HG02759 (cell line): ENCODE measurements at regions not wholly inside any gene's neighbourhood (a gene's known extent, or its start where the extent isn't known, plus 50 kb on each side); places are given as distances from the start of the nearest gene placed in this dataset.

Experiments used
- ATAC-seq: cut with Tn5 transposase; IDR thresholded peaks from one replicate; pipeline ENCODE4 v1.9.1; 2021; ENCODE audit warnings: mild to moderate bottlenecking, moderate library complexity; ENCODE audit not compliant: unreplicated experiment

- ATAC-seq, result no peak
Observed at GRCh38 chrX:68930542-68931317, 101.9 kb downstream of the EFNB1 start.

DNA sequence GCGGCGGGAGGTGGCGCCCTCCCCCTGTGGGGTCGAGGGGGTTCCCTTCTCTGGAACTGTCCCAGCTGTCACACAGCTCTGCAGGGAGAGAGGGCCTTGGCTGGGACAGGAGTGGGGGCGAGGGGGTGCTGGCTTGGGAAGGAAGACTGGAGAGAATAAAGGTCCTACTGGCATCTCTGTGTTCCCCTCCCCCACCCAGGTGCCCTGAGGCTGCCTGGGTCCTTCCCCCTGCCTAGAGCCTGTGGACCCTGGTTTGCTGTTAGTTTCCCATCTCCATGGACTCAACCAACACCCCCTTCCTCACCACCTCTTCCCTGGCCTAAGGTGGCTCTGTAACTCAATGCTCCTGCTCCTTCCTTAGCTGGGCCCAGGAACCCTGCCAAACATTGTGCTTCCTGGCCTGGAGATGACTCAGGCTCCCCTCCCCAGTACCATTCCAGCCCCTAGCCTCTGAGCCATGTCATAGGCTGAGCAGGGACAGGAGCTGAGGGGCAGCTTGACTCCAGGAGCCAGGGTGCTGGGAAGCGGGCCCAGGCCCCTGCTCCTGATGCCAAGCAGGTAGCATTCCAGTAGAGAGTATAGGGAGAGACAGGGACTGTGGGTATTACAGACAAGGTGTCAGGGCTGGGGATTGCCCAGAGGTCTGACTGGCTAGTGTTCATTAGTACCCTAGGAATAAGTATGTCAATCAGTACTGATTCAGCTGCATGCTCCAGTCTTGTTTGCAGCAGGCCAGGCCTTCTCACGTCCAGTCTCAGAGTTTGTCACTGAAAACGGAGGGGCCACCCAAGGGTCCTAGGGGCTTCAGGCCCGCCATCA, 100.7 kb downstream of the EFNB1 start:
- ATAC-seq, result no peak

- ATAC-seq, result no peak
Observed at GRCh38 chrX:68928401-68928800, 99.6 kb downstream of the EFNB1 start.

DNA sequence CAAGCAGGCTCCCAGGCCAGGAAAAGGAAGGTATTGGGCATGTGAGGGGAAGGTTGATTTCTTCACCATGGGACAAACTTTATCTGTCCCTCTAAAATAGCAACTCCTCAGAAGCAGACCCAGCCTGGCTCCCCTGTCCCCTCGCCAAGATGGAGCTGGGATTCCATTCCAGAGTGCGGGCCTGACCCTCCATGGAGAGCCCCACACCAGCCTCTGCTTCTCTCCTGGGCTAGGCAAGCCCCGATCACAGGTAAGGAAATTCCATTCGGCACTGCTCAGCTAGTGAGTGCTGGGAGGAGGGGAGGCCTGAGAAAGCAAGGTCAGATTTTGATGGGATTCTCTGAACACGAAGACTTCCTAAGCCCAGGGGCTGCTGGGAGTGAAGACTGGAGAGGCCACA, 98.4 kb downstream of the EFNB1 start:
- no peak for ATAC-seq

DNA sequence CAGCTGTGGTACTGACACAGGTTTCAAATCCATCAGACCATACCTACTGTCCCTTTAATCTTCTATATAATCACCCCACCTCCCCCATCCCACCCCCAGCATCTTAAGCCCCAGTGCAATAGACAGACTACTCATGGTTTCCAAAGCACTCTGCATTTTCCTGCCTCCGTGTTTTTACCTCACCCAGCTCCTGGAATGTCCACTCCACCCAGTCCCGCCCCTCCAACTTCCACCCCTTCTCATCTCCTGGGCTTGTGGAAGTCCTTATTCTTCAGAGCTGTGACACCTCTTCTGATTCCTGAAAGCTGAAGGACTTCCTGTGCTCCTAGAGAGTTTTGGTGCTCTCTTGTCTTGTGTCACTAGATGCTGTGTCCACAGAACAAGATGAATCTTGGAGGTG, 94.3 kb downstream of the EFNB1 start:
- no peak for ATAC-seq

DNA sequence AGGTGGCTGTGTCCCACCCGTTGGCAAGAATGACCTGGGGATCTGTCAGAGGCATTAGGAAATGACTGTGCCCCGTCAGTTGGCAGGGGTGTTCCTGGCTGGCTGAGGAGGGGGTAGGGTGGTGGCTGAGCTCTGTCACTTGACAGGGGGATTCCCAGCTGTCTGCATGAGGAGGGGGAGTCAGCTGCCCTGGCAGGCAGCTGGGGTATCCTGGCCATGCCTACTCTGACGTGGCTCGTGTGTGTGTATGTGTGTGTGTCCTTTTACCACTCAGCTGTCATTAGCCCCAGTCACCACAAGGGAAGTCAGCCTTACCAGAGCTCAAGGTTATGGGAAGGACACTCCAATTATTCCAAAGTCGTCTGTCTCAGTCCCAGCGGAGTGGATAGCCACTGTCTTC, 93.2 kb downstream of the EFNB1 start:
- no peak for ATAC-seq

GRCh38 chrX:68920561-68920960, 91.7 kb downstream of the EFNB1 start:
- no peak for ATAC-seq

DNA sequence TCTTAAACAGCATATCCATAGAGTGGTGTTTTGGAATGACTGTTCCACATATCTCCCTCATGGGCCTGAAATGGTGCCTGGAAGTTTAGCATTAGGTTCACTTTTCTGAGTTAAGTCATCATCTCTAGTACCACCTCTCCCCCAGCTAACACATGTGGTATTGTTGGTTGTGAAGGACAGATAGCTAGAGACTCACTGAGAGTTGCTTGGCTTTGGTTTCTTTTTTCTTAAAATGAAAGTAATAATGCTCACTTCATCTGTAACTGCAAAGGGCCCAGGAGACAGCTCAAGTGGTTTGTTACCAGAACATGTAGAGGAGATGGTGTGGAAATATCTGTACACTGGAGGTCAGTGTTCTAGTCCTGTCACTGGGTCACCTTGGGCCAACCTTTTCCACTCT, 90.9 kb downstream of the EFNB1 start:
- no peak for ATAC-seq

GRCh38 chrX:68918202-68918601, 89.4 kb downstream of the EFNB1 start:
- no peak for ATAC-seq

DNA sequence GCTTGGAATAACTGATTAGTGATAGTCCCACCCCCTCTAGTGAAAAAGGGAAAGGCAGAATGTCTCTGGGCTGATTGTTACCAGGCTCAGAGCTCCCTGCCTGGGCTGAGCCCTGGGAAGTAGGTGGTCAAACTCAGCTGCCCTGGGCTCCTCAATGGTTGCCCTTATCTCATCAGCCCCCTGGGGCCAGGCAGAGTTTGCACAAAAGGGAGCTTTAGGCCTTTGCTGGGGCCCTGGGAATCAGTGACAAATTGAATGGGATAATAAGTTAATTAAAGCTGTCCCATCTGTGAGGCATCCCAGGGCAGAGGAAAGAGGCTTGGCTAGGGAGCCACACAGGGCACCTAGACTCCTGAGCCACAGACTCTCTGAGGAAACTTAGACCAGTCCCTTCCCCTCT, 89.0 kb downstream of the EFNB1 start:
- ATAC-seq, result no peak

- no peak for ATAC-seq
Observed at GRCh38 chrX:68916891-68917290, 88.1 kb downstream of the EFNB1 start.

DNA sequence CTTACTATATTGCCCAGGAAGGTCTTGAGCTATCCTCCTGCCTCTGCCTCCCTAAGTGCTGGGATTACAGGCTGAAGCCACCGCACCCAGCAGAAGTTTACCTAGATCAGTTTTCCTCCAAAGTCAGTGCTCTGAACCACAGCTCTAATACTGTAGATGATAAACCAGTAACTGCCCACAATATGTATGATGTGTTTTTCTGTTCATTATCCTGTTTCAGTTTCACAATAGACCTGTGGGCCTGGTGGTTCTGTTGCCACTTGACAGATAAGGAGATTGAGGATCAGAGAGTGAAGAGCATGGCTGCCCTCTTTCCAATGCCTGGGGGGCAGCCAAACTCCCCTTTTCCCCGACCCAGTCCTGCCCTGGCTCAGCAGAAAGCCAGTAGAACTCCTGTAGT, 87.0 kb downstream of the EFNB1 start:
- no peak for ATAC-seq

DNA sequence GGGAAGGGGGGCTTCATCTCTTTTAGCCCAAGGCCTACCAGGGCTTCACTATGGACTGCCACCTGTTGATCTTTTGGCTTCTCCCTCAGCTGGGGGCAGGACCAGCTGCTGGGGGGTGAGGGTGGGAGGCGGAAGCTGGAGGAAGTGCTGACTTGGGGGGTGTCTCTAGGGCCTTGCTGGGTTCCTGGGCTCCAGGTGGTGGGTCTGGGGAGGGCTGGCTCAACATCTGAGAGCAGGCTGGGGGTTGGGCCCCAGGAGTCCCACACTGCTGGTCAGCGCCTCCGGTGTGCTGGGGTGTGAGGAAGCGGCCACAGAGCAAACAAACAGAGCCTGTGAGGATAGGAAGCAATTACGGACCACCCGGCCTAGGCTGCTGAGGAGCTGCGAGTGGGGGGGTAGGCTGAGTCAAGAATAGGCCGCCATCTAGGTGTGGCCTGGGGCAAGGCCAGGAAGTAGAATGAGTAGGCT, 85.7 kb downstream of the EFNB1 start:
- no peak for ATAC-seq

GRCh38 chrX:68913249-68913547, 84.4 kb downstream of the EFNB1 start:
- no peak for ATAC-seq

- no peak for ATAC-seq
Observed at GRCh38 chrX:68912113-68912512, 83.3 kb downstream of the EFNB1 start.

- no peak for ATAC-seq
Observed at GRCh38 chrX:68910731-68911428, 82.1 kb downstream of the EFNB1 start.

DNA sequence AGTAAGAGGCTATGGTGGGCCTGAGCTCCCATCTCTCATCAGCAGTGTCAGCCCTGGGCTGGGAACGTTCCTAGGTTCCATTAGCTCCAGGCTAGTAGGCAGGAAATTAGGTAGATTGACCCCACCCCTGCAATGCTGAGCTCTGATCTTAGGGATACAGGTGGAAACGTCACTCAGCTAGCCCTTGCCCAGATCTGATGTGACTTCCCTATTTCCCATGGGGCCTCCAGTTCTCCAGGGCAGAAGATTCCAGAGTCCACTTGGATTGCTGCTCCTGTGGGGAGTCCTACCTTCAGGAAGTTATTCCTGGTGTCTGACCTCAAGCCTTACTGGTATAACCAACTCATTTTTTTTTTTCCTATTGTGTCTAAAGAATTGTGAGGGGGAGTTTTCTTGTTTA, 81.1 kb downstream of the EFNB1 start:
- no peak for ATAC-seq

GRCh38 chrX:68908071-68908470, 79.2 kb downstream of the EFNB1 start:
- ATAC-seq, result no peak

- ATAC-seq, result no peak
Observed at GRCh38 chrX:68902706-68903504, 74.1 kb downstream of the EFNB1 start.

- no peak for ATAC-seq
Observed at GRCh38 chrX:68901519-68901918, 72.7 kb downstream of the EFNB1 start.

GRCh38 chrX:68898598-68898997, 69.8 kb downstream of the EFNB1 start:
- ATAC-seq, result no peak
